Germinal center (tissue), 1 donor: ENCODE measurements at regions not wholly inside any gene's neighbourhood (a gene's known extent, or its start where the extent isn't known, plus 50 kb on each side); places are given as distances from the start of the nearest gene placed in this dataset.

Experiments
- DNase-seq: peaks from one replicate; pipeline ENCODE4 v3.0.0; 2012; ENCODE audit warnings: mixed read lengths, low spot score

DNA sequence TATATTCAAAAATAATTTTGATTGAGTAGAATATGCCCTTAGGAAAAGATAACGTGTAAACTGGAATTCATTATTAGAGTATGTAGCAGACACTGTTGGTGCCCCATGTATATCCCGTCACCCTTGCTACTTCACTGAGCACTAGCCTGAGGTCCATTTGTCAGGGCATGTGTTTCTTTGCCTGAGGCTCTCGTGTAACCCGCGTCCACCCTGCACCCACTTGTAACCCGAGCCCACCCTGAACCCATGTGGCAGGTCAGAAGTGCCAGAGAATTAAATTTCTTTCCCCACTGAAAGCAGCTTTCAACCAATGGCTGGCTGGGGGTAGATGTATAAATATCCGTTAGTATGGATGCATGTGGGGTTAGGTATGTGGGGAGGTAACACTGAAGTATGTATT lies 474.2 kb upstream of the ZNF385D start:
- no peak for DNase-seq

DNA sequence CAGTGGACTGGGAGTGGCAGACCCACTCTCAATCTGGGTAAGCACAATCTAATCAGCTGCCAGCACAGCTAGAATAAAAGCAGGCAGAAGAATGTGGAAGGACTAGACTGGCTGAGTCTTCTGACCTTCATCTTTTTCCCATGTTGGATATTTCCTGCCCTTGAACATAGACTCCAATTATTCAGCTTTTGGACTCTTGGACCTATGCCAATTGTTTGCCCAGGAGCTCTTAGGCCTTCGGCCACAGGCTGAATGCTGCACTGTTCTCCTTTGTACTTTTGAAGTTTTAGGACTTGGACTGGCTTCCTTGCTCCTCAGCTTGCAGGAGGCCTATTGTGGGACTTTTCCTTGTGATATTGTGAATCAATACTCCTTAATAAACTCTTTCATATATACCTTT lies 477.7 kb upstream of the ZNF385D start:
- no peak for DNase-seq

DNA sequence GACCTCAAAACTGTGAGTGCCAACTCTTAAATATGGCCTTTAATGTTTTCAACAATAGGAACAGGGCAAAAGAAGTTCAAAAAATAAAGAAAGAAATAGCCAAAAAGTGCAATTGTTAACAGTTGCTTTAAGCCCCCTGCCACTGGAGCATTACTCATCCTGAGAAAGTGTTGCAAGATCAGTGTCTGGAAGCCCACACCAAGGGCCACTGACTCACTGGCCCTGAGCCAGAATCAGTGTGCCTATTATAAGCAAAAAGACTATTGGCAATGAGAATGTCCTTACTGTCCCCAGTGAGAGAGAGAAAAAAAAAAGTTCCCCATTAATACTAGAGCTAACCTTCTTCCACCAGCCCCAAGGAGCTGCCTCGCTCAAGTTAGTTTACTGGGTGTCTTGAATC lies 480.1 kb upstream of the ZNF385D start:
- no peak for DNase-seq

DNA sequence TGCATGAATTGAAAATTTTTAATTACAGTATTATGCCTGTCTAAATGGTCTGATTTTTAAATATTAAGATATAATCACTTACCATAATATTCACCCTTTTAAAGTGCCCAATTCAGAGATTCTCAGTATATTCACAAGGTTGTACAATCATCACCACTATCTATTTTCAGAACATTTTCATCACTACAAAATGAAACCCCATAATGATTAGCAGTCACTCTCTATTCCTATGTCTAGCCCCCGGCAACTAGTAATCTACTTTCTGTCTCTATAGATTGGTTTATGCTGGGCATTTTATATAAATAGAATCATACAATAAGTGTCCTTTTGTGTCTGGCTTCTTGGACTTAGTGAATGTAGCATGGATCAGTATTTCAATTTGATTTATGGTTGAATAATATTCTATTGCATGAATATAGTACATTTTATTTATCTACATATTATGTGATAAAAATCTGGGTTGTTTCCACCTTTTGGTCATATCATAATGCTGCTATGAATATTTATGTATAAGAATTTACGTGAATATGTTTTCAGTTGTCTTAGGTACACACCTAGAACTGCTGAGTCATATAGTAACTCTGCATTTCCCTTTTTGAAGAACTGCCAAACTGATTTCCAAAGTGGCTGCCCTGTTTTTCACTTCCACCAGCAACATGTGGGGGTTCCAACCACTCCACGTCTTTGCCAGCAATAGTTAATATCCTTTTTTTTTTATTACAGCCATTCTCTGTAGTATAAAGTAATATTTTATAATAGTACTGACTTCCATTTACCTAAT lies 485.7 kb upstream of the ZNF385D start:
- no peak for DNase-seq

DNA sequence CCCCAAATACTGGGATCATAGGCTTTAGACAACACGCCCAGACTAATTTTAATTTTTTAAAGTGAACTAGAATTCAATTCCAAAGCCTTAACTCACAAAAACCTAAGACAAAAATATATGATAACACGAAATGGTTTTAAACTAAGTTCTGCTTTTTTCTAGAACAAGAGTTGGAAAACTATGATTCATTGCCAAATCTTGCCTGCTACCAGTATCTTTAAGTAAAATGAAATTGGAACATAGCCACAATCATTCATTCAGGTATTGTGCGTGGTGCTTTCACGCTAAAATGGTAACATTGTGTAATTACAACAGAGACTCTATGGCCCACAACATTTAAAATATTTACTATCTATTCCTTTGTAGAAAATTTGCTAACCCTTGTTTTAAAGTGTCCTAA lies 488.0 kb upstream of the ZNF385D start:
- DNase-seq: no peak

DNA sequence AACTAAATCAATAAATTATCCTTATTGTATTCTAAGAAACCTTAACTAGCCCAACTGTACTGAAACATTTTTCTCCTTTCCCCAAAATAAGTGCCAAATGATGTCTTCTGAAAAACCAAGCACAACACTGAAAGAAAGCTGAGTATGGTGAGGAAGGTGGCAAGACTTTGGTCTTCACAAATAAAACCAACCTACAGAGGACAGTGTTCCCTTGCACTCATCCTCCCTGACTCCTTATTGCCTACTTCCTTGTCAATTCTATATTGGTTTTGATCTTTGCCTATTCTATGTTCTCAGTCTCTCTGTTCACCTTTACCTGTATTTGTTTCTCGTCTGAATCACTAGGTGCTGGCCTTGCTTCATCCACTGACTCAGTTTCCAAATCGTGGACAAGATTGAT lies 490.1 kb upstream of the ZNF385D start:
- DNase-seq: no peak

DNA sequence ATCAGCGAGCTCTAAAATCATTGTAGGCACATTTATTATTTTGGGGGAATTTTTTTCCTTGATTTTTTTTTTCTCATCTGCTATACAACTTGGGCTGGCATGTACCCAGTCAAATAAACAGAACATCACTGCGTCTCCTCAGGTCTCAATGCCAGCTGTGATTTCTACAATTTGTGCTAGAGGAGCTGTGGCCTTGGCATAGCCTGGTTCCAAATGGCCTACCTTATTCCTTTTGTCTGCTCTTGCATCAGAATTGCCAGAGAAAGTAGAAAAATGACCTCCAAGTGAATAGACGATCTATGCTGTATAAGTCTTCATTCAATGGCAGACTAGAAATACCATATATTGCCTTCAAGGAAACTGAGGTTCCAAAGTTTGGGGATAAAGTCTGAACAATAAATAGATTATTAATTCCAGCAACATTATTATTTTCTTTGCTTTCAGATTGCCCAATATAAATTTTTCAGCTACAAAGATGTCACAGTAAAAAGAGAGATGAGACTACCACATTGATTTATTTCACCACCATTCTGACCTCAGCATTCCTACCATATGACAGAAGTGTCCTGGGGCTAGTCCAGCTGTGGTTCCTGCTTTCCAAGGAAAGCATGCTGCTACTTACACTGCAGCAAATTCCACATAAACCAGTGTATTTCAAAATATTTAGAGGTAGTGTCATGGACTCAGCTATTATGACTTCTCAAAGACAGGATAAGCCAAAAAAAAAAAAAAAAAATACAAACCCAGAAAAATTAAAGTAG lies 493.9 kb upstream of the ZNF385D start:
- DNase-seq: no peak

DNA sequence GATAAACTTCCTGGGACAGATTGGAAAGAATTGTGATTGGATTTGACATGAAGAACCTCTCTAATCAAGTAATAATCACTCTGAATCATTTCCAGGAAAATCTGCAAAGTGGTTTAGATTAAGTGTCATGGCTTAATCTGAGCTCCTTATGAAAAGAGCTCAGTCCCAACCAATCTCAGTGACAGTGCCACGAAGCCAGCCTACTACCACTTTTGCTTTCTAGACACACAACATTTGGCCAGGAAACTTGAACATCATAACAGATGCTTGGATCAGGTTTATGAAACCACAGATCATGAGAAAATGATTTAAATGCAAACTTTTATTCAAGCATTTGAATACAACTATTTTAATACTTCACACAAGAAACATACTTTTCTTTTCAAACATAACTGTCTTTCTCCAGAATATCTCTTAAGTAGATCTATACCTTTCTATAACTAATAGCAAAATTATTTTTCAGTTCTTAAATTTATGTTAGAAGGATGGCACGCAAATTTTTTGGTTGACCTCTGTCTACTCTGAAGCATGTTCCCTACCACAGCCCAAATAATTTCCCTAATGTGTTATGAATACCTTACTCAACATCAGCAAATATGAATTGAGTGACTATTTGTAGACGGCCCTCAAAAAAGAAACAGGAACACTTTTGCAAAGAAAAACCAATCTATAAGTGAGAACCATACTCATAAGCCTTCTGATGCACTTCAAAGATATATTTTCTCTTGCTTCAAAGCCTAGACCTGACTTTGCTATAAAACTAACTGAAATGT lies 495.0 kb upstream of the ZNF385D start:
- DNase-seq: no peak

DNA sequence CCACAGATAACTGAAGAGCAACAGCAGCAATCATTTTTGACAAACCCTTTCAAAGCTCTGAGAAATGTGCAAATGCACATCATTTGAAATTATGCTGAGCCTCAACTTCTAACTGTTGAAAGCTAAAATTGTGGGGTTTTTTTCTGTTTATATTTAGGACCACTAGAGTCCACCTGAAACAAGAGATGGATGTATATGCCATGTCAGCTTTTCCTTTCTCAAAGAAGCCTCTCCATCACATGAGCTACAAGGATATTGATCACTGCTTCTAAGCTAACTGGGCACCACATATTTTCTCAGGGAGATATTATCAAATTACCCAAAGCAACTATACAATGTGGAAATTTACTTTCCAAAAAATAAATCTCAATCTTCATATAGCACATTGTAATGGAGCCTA lies 498.6 kb upstream of the ZNF385D start:
- DNase-seq: no peak

DNA sequence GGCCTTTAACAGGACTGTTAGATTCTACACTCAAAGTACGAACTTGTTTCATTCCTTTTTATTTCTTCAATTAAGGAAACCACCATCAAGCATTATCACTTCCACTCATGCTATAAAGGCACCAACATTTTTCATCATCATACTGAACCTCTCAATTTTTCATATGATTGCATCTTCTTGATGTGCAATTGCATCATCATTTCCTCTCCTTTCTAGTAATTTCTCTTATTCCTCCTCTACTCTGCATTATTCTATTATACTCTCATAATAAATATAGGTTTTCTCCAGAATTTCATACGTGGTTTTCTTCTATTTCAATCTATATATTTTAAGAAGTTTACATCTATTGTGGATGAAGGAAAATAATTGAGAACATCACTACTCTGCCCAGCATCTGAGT lies 506.2 kb upstream of the ZNF385D start:
- no peak for DNase-seq

DNA sequence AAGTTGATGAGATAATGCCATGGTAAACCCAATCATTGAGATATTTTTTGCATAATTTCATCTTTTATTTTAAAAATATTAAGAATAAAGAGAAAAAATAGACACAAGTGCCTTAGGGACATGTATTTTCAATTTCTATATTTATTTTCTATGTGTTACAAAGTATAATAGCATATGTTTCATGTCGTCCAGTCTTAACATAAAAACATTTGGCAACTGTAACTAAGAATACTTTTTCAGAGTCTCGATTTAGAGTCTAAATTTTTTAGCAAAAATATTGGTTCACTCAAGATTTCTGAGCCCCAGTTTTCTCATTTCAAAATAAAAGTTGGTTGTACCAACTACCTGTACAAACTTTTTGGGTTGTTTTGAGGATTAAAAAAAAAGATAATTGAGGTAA lies 511.4 kb upstream of the ZNF385D start:
- no peak for DNase-seq

DNA sequence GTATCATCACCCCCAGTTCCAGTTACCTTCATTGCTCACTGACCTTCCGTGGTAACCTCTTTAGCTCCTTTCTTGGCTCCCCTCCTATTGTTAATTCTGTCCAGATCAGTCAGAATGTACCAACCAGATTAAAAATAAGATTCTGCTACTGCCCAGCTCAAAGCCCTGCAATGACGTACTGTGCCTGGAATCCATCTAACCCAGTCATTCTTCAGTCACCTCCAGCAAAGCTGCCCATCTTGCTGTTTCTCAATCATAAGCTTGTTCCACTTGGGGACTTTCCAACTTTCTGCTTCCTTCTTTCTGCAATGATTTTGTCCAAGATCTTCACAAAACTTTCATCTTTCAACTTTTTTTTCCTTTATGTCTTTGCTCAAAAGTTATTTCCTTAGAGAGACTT lies 512.0 kb upstream of the ZNF385D start:
- no peak for DNase-seq

DNA sequence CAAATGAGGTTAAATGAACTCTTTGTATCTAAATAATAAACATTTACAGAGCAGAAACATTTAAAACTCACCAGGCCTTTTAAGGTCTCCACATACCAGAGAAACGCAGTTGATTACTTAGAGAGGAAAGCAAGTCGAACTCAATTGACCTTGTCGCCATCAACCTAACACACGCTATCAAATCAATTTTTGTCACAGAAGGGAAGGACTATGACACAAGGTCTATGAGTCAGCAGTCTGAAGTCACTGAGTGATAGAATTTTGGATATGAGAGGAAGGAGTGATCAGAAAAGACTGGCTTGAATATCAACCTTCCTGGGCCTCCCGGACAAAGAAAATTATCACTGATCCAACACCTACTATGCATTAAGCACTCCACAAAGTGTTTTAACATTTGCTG lies 514.4 kb upstream of the ZNF385D start:
- DNase-seq: no peak

DNA sequence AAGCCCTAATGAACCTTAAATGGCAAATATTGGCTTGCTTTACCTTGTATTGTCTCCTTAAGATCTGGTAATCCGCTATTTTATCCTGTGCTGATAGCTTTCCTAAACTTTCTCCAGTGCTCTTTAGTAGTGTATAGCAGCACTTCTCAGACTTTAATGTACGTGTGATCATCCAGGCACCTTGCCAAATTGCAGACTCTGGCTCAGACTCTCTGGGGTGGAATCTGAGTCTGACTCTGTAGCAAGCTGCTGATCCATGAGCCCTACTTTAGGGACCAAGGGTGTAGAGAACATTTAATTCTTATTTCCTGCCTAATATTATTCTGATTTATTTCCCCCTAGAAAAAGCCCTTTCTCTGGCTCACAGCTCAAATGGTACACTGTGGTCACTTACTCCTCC lies 518.8 kb upstream of the ZNF385D start:
- no peak for DNase-seq

DNA sequence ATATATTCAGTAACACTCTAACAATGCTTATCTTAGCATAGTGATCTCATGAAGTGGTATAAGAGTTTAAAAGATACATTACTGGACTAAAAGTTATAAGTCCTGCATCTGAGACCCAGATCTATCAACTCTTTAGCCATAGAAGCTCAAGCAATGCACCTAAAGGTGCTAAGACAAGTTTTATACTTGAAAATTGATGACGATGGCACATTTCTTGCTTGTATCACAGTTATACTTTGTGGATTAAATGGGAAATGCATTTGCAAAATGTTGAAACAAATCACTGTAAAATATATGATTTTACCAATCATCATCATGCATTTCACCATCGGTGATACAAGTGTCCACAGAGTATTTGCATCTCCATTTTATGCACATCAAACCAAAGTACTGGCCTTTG lies 525.3 kb upstream of the ZNF385D start:
- DNase-seq: no peak

DNA sequence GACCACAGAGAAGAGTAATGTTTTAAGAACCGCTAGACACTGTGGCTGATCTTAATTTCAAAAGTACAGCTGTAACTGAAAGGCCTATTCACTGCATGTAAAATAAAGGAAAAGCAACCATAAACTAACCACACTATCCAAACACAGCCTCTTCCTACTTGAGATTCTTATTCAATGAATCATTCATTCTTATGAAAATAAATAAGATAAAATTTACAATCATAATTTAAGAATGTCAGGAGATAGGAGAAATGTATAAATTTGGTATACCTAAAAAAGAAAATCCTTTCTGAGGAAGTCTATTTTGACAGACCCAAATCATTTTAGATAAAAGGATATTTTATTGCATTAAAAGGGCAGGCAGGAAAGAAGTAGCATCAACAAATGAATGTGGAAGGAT lies 533.5 kb upstream of the ZNF385D start:
- no peak for DNase-seq

DNA sequence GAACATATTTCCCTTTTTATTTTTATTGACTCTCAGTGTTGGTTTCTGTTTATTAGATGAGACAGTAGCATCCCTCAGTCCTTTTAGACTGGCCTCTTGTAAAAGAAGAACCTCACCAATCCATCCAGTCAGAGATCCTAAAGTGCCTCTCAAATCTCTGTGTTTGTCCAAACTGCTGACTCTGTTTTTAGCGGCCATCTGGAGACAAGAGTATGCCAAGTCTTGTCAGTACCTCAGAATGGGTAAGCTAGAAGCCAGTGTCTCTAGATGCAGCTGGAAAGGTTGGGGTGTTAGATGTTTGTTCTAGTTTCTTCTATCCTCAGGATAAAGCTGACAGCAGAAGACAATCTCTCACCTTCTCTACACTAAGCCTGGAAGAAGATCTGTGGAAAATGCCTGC lies 537.7 kb upstream of the ZNF385D start:
- no peak for DNase-seq

DNA sequence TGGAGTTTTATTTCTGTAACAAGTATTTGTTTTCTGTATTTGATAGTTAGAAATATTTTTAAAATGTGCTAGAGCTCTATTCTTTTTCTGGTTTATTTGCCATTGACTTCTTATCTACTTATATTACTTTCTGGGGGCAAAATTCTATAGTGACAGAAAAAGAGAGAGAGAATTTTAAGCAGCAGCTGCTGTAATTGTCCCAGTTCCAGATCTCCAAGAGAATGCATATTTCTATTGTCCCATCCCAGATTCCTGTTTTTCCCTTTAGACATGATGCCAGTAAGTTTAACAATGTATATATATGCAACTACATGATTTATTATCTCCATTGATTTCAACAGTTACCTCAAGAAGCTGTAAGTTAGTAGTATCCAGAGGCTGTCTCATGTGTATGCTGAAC lies 541.7 kb upstream of the ZNF385D start:
- DNase-seq: no peak

DNA sequence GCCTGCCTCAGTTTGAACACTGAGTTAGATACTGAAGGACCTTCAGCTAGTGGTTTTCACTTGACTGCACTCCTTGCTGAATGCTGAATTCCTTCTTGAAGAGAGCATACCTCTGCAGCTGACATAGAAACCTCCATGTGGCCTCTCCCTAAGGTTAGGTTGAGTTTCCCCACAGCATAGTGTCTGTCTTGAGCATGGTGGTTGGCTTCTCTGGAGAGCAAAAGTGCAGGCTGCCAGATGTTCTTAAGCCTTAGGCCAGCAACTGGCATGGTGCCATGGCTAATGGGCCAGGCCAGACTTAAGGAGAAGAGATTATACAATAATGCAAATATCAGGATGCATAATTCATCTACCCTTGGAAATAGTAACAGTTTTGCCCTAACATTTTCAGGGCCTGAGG lies 545.6 kb upstream of the ZNF385D start:
- no peak for DNase-seq

DNA sequence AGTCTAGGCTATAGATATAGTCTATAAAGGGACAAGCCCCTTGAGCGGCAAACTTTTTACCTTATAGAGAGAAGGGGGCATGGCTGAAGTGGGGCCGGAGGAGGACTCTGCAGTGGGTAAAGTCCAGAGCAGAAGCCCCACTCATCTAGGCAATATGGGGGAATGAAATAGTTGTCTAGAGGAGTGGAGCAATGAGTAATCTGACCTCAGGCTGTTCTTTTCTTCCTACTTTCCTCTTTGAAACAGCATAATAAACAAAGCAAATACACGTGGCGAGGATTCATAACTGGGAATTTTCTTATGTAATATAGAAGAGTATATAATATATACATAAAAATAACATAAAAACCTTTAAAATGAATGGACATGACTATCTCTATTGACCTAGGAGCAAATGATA lies 546.4 kb upstream of the ZNF385D start:
- DNase-seq: no peak

DNA sequence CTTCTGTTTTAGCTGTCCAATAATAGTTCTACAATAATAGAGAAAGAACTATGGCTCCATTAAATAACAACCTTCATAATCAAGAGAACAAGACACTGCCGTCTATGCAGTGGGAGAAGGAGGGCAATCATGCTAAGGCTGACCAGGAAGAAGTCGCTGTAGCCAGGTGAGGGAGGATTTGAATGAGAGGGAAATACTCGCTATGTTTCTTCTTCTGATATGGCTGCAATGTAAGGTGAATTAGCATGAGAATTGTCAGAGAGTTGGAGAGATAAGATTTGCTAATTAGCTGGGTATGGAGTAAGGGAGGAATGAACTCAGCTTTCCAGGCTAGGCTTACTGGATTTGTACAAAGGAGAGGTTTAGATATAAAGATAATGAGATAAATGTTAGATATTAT lies 555.4 kb upstream of the ZNF385D start:
- DNase-seq: no peak

DNA sequence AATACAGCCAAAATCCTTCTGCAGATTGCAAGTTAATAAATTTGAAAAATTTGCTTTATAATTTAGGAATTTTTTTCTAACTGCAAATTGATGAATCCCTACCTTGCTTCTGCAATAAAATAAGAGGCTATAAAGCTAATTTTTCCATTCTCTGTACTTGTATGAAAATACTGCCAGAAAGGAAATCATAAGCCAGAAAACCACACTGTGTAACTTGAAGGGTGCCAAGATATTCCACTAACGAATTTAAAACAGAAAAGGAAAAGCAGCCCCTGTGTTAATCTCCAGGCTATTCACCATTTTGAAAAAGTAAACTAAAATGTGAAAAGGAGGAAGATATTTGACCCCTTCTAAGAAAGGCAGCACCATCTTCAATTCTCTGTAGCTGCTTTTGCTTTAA lies 557.9 kb upstream of the ZNF385D start:
- no peak for DNase-seq

DNA sequence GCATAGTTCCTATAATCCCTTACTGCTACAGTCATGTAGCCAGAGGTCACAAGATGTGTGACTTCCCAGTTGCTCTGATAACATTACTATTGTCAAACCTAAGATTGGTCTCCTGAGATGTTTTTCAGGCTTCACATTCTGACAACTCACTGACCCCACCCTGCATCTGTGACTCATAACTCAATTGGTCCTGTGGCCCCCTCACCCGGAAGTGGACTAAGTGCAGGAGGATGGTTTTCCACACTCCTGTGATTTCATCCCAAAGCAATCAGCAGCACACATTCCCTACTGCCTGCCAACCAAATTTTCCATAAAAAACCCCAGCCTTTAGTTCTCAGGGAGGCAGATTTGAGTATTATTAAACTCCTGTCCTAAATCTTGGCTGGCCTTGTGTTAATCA lies 564.9 kb upstream of the ZNF385D start:
- DNase-seq: no peak
